ENCODE measurements at regions not wholly inside any gene's neighbourhood (a gene's known extent, or its start where the extent isn't known, plus 50 kb on each side); places are given as distances from the start of the nearest gene placed in this dataset.

GRCh38 chr18:55840601-55841170 is 252.7 kb upstream of the TCF4 start:
- no peak for TF ChIP-seq CTCF (IDR thresholded peaks at IDR 0.05 in 4 of 5, conservative IDR thresholded peaks at IDR 0.05 in 1 of 5)
- TF ChIP-seq POLR2A (IDR thresholded peaks at IDR 0.05): no peak
- H3K4me3 ChIP-seq: no peak overlapping the region
- no peak for ATAC-seq
- no peak for DNase-seq
- intact Hi-C loops (cut with DNase I; ENCODE audit: low total_unique reads): no loop called here
- no peak overlapping the region for H3K27ac ChIP-seq
- H3K27me3 ChIP-seq: no peaks in the 10 kb centered on the region
- H3K36me3 ChIP-seq: no peaks in the 10 kb centered on the region
- H3K4me1 ChIP-seq: no peaks in the 10 kb centered on the region
- no peaks in the 10 kb centered on the region for H3K9me3 ChIP-seq
- in situ Hi-C loops (cut with MboI; ENCODE audit: low sequenced_read_pairs in 4 of 4): no loop called here

DNA sequence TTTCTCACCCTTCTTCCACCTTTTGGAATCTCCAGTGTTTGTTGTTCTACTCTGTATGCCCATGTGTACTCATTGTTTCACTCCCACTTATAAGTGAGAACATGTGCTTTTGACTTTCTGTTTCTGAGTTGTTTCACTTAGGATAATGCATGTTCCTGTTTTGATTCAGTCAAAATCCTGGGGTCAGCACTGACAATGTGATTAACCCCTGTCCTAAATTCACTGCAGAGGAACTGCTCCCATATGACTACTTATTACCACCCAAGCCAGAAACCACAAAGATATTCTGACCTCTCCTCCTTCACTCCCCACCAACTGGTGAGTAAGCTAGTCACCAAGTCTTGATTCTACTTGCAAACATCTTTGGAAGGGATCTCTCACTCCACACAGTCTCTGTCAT is 251.4 kb upstream of the TCF4 start:
- Histone ChIP-seq H3K27me3 (no peaks in the 10 kb centered on the region), H3K9me3 (no peaks in the 10 kb centered on the region), H3K27ac (no peak overlapping the region), H3K4me1 (no peaks in the 10 kb centered on the region), H3K36me3 (no peaks in the 10 kb centered on the region), H3K4me3 (no peak overlapping the region)
- DNase-seq (no peak), ATAC-seq (no peak)
- TF ChIP-seq CTCF (IDR thresholded peaks at IDR 0.05 in 4 of 5, conservative IDR thresholded peaks at IDR 0.05 in 1 of 5) (no peak), POLR2A (IDR thresholded peaks at IDR 0.05) (no peak)
- intact Hi-C loops (cut with DNase I; ENCODE audit: low total_unique reads) (no loop called here), in situ Hi-C loops (cut with MboI; ENCODE audit: low sequenced_read_pairs in 4 of 4) (no loop called here)

DNA sequence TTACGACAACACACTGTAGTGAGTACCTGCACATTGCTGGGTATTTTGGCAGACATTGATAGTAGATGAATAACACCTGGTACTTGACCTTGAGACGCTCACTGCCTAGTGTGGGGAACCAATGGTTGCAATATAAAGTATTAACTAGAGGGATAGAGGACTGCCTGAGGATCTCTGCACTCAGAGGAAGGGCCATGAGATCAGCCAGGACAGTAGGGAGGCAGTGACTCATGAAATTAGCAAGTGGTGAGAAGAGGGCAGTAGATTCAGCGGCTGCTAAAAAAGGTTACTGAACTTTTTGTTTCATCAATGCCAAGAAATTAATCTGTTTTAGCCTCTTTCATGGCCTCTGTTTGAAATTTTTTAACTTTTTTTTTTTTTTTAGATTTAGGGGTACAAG is 250.8 kb upstream of the TCF4 start:
- Histone ChIP-seq H3K4me1 (no peaks in the 10 kb centered on the region), H3K9me3 (no peaks in the 10 kb centered on the region), H3K4me3 (no peak overlapping the region), H3K27ac (no peak overlapping the region), H3K36me3 (no peaks in the 10 kb centered on the region), H3K27me3 (no peaks in the 10 kb centered on the region)
- ATAC-seq: no peak
- TF ChIP-seq CTCF (IDR thresholded peaks at IDR 0.05 in 4 of 5, conservative IDR thresholded peaks at IDR 0.05 in 1 of 5) (no peak), POLR2A (IDR thresholded peaks at IDR 0.05) (no peak)
- in situ Hi-C loops (cut with MboI; ENCODE audit: low sequenced_read_pairs in 4 of 4): no loop called here
- no peak for DNase-seq
- intact Hi-C loops (cut with DNase I; ENCODE audit: low total_unique reads): no loop called here

- Histone ChIP-seq H3K36me3 (no peaks in the 10 kb centered on the region), H3K27me3 (no peaks in the 10 kb centered on the region), H3K4me1 (no peaks in the 10 kb centered on the region), H3K9me3 (no peaks in the 10 kb centered on the region), H3K4me3 (no peak overlapping the region), H3K27ac (no peak overlapping the region)
- intact Hi-C loops (cut with DNase I; ENCODE audit: low total_unique reads) (no loop called here), in situ Hi-C loops (cut with MboI; ENCODE audit: low sequenced_read_pairs in 4 of 4) (no loop called here)
- no peak for DNase-seq
- TF ChIP-seq POLR2A (IDR thresholded peaks at IDR 0.05) (no peak), CTCF (IDR thresholded peaks at IDR 0.05 in 4 of 5, conservative IDR thresholded peaks at IDR 0.05 in 1 of 5) (no peak)
- ATAC-seq: no peak
These were observed 250.3 kb upstream of the TCF4 start for GRCh38 chr18:55838319-55838718.

DNA sequence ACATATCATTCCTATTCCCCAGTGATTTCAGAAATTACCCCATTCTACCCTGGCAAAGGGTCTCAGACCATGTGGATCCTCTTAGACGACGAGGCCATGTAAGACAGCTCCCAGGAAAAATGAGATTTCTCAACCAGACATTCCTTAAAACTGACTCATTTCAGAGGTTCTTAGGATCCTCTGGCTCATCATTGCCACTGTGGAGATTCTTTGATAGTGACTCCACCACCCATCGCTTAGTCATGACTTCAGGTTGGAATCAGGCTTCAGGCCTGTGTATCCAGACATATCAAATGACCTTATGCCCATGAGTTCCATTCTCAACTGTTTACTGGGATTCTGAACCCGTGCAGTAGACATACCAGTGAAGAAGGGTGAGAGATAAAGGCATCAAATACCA is 245.6 kb upstream of the TCF4 start:
- Histone ChIP-seq H3K36me3 (no peaks in the 10 kb centered on the region), H3K27ac (no peak overlapping the region), H3K4me1 (no peaks in the 10 kb centered on the region), H3K27me3 (no peaks in the 10 kb centered on the region), H3K9me3 (no peaks in the 10 kb centered on the region), H3K4me3 (no peak overlapping the region)
- in situ Hi-C loops (cut with MboI; ENCODE audit: low sequenced_read_pairs in 4 of 4): no loop called here
- peak; percentile 2 to 36 for DNase-seq
- intact Hi-C loops (cut with DNase I; ENCODE audit: low total_unique reads): no loop called here
- peak; percentile 63 to 78 for ATAC-seq
- TF ChIP-seq POLR2A (IDR thresholded peaks at IDR 0.05): no peak
- TF ChIP-seq CTCF (IDR thresholded peaks at IDR 0.05 in 4 of 5, conservative IDR thresholded peaks at IDR 0.05 in 1 of 5): no peak

All from gastrocnemius medialis (tissue), 4 donors.